GM13976 (cell line): ENCODE measurements at regions not wholly inside any gene's neighbourhood (a gene's known extent, or its start where the extent isn't known, plus 50 kb on each side); places are given as distances from the start of the nearest gene placed in this dataset.
A peak's percentile ranks its signal among the peaks of the same experiment; 100 is the strongest.

Experiments used
- DNase-seq: peaks from one replicate; pipeline ENCODE4 v3.0.0; 2012; ENCODE audit warnings: low spot score
- in situ Hi-C: fragments of 300-500 bp; cut with MboI; formaldehyde crosslinking; loops from one replicate; pipeline ENCODE4 v1.12.0; 2022; ENCODE audit warnings: low sequenced_read_pairs, mixed read lengths, inconsistent platforms; ENCODE audit not compliant: unreplicated experiment
- TF ChIP-seq, protein P1 (sequence below): IDR thresholded peaks from 2 replicates; pipeline ENCODE4 v1.5.1; 2012; ENCODE audit warnings: borderline replicate concordance, mild to moderate bottlenecking; ENCODE audit not compliant: insufficient read depth; ENCODE audit errors: extremely low read depth, missing control alignments, control extremely low read depth

DNA sequence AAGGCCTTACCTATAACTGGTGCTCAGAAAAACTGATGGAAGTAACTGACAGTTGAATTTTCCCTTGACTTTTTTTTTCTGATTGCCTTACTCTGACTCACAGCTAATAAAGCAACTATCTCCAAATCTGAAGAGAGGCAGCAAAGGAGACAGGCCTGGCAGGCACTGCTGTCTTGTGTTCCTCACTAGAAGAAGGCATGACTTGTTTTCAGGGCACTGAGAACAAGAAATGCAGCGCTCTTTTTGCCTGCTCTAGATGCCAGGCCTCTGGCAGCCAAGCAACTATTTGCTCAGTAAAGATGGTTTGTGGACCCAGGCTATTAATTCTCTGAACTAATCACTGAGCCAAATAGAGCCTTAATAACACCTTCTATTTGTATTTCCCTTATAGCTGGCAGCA lies 155.1 kb downstream of the PRDM13 start:
- in situ Hi-C loops, result no loop called here
- TF ChIP-seq, protein P1, sequence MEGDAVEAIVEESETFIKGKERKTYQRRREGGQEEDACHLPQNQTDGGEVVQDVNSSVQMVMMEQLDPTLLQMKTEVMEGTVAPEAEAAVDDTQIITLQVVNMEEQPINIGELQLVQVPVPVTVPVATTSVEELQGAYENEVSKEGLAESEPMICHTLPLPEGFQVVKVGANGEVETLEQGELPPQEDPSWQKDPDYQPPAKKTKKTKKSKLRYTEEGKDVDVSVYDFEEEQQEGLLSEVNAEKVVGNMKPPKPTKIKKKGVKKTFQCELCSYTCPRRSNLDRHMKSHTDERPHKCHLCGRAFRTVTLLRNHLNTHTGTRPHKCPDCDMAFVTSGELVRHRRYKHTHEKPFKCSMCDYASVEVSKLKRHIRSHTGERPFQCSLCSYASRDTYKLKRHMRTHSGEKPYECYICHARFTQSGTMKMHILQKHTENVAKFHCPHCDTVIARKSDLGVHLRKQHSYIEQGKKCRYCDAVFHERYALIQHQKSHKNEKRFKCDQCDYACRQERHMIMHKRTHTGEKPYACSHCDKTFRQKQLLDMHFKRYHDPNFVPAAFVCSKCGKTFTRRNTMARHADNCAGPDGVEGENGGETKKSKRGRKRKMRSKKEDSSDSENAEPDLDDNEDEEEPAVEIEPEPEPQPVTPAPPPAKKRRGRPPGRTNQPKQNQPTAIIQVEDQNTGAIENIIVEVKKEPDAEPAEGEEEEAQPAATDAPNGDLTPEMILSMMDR, result no peak
- DNase-seq, result no peak

DNA sequence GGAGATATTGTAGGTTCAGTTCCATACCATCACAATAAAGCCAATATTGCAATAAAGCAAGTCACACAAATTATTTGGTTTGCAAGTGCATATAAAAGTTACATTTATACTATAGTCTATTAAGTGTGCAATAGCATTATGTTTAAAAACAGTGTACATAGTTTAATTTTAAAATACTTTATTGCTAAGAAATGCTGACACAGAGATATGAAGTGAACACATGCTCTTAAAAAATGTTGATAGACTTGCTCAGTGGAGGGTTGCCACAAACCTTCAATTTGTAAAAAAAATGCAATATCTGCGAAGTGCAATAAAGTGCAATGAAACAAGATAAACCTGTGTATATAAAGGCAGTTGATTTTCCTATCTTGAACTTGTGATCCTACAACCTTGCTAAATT lies 161.5 kb downstream of the PRDM13 start:
- in situ Hi-C loops, result no loop called here
- no peak for DNase-seq
- TF ChIP-seq, protein P1, result no peak

DNA sequence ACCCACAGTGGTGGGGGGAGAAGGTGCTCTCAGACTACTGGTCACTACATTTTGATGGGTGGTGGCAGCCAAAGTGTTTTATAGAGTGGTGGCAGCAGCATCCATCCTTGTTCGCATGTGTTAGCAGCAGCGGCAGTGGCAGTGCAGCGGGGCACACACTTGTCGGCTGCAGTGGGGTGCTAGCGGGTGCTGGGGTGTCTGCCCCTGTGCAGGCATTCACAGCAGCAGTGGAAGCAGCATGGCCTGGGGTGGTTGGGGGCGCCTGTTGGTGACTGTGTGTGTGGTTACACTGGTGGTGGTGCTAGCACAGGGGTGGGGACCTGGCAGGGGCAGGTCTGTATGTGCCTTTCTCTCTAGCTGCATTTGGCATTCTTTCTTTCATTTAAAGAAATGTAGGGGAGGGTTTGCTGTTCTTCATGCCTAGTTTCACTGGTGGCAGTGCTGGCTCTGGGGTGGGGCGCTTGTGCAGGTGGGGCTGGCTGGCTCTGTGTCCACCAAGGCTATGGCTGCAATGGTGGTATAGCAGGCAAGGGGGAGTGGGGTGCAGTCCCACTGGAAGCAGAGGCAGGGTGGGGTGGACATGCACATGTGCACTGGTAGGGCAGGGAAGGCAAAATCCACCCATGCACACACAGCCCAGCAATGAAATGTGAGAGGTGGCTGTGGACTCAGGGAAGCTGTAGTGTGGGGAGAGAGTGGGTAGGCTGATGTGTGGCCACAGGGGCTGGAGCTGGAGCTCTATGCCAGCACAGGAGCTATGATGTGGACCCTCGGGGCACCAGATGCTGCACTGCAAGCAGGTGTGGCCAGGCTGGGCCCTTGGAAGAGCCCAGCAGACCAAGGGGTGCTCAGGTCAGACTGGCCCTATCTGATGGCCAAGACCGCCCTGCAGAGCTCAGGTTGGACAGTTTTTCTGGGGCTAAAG lies 173.3 kb downstream of the PRDM13 start:
- in situ Hi-C loops, result no loop called here
- DNase-seq, result no peak
- TF ChIP-seq, protein P1, result no peak

DNA sequence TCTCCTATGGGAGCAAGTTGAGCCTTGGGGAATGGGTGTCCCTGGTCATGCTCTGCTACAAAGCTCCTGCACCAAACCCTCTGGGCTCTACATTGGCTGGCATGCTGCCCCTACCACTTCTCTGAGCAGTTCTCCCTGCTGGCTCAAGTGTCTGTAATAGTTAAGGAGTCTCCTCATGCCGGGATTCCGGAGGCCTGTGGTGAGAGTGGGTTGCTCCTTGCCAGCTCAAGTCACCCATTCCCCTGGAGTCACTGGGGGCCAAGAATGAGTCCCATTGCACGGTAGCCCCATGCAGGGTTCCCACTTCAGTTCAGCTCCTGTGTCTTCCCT lies 173.9 kb downstream of the PRDM13 start:
- DNase-seq, result no peak
- TF ChIP-seq, protein P1, result no peak
- in situ Hi-C loops, result no loop called here

DNA sequence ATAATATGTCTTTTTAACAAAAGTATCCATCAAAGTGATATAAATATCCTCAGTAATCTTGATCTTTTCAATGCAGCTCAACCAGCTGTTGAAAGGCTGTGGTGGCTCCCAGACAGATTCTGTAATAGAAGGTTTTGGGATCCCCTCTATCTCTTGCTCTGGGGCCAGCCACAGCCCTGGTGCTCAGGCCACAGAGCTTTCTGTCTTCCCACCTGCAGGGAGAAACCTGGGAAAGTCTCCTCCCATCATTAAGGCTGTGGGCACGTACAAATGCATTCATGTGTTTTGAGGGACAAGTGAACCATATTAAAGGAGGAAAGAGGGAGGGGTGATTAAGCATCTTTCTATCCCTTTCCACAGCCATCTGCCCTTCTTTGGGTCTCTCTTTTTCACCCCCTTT lies 183.1 kb downstream of the PRDM13 start:
- in situ Hi-C loops, result no loop called here
- no peak for DNase-seq

DNA sequence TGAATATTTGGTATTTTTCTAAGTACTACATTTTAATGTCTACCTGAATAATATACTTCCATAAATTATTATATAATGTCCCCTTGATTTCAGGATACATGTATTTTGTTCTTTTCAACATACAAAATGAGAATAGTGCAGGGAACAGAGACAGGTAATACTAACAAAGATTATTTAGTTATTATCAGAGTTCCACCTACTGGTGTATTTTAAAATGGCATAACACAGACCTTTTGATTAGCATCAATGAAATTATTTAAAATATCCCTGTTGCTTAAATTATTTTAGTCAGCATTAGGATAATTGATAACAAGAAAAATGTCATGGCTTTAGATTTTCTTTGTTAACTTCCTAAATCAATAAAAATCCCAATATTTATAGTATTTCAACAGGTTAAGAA lies 184.0 kb downstream of the PRDM13 start:
- no peak for DNase-seq
- in situ Hi-C loops, result no loop called here
- TF ChIP-seq, protein P1, result peak; percentile 10

More for the DNA sequence above, 183.1 kb downstream of the PRDM13 start:
- TF ChIP-seq, protein P1, result no peak

DNA sequence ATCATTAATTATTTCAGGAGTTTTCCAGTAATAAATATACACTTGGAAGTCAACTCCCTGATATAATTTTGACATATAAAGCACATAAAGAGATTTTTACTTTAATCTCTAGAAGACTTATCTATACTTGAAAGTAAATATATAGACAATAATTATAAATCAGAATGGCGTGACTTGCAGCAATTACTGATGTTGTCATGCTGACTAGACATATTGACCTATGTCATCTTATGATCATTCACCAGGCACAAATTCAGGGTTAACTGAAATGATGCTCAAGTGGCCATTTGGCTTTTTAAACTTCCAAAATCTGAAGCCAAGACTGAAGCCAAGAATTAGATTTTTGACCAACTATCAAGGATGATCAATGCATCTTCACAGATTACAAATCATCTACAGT lies 192.2 kb downstream of the MCHR2 start:
- in situ Hi-C loops, result no loop called here
- DNase-seq, result no peak
- TF ChIP-seq, protein P1, result no peak
